Pulmonary artery endothelial cell (primary cell): ENCODE measurements at regions not wholly inside any gene's neighbourhood (a gene's known extent, or its start where the extent isn't known, plus 50 kb on each side); places are given as distances from the start of the nearest gene placed in this dataset.
"Not testable (repeated sequence)": the region's sequence is repeated elsewhere in the genome, so short reads cannot be mapped to it uniquely, and the experiment has no call there.

Source experiments
- DNase-seq: peaks from one replicate; pipeline ENCODE4 v3.0.0-alpha.2; 2011; ENCODE audit warnings: low read depth, low spot score

- DNase-seq = no peak
Measured at GRCh38 chr4:159410076-159410777, 307.3 kb downstream of the RAPGEF2 start.

GRCh38 chr4:159410891-159411290 is 308.0 kb downstream of the RAPGEF2 start:
- DNase-seq = no peak

- no peak for DNase-seq
Measured at GRCh38 chr4:159413306-159413943, 310.5 kb downstream of the RAPGEF2 start.

- DNase-seq = no peak
Measured at GRCh38 chr4:159414305-159414704, 311.4 kb downstream of the RAPGEF2 start.

DNA sequence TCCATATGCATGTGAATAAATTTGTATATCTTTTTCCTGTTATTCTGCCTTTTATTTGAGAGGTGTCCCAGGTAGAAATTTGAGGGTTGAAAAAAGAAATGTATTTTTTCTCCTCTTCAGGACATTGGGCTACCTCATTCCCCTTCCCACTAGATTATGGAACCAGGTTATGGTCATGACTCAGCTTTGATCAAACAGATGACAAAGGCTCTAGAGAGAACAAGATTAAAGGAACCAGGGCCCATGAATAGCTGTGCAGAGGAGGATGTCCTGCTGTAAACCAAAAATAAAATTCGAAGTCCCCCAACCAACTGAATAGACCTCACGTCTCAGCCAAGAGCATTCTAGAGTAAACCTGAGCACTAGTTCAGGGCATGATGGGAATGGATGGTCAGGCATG is 313.2 kb downstream of the RAPGEF2 start:
- DNase-seq = no peak

DNA sequence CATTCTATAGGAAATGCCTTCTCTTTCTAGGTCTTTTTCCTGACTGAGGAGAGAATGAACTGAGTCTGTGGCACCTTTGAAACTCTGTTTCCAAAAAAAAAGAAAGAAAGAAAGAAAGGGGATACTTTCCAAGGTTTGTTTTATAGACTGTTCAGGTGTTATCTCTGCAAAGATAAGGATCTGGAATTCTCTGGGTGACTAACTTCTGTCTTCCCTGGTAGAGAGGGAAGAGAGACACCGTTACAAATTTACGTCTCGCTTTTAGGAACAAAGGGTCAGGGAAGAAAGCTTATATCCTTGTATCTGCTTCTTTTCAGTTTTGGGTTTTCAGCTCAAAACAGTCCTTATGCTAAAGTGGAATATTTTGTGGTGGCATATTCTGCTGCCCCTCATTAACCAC is 314.1 kb downstream of the RAPGEF2 start:
- DNase-seq = no peak

- no peak for DNase-seq
Measured at GRCh38 chr4:159420162-159421057, 317.5 kb downstream of the RAPGEF2 start.

- not testable (repeated sequence) for DNase-seq
Measured at GRCh38 chr4:159421058-159421419, 318.2 kb downstream of the RAPGEF2 start.

DNA sequence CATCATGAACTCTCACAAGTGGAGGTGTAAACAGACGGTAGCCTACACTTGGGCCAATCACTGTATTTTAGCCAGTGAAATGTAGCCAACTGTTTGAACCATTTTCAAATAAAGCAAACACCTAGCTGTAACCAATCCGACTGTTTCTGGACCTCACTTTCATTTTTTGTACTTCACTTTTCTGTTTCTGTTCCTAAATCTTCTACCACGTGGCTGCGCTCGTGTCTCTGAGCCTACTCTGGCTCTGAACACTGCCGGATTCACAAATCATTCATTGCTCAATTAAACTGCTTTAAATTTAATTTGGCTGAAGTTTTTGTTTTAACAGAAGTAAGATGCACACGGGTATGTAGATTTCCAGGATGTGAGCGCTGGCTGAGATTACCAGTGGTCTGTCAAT is 319.1 kb downstream of the RAPGEF2 start:
- no peak for DNase-seq

DNA sequence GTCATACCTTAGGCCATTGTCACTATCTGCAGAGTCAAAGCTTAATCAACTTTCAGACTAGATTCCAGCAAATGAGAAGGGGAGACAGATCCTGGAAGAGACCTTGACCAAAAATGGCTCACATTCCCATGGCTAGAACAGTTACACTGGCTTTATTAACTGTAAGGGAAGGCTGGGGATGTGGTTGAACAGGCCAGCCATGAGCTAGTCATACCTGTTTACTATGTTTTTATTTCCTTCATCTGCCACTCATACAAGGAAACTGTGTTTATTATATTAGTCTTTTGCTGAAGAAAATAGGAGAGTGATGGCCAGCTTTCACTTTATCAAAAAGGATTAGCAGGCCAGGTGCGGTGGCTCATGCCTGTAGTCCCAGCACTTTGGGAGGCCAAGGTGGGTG is 319.7 kb downstream of the RAPGEF2 start:
- no peak for DNase-seq

DNA sequence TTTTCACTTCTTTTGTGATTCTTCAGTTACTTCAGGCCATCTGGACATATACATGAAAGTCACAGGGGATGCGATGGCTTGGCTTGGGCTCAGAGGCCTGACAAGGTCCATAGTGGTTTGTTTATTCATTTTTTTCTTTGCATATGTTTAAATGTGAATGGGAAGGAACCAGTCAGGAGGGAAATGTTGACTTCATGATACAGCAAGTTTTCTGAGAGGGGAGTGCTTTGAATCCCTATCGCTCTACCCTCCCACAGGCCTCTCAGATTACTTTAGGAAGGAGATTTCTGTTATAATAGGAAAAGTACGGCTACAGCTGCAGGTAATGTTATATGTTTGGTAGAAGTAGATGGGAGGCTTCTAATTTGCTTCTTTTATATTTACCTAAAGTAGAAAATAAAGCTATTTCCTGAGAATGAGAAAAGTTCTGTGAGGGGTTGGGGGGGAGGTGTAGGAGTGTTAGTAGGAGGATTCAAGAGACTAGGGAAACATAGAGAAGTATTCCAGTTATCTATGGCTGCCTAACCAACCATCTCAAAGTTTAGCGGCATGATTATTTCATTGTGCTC is 322.9 kb downstream of the RAPGEF2 start:
- no peak for DNase-seq

GRCh38 chr4:159428293-159428692 is 325.4 kb downstream of the RAPGEF2 start:
- no peak for DNase-seq

- peak; percentile 10 for DNase-seq
Measured at GRCh38 chr4:159428975-159429692, 326.3 kb downstream of the RAPGEF2 start.

- DNase-seq = no peak
Measured at GRCh38 chr4:159429693-159430035, 326.8 kb downstream of the RAPGEF2 start.

DNA sequence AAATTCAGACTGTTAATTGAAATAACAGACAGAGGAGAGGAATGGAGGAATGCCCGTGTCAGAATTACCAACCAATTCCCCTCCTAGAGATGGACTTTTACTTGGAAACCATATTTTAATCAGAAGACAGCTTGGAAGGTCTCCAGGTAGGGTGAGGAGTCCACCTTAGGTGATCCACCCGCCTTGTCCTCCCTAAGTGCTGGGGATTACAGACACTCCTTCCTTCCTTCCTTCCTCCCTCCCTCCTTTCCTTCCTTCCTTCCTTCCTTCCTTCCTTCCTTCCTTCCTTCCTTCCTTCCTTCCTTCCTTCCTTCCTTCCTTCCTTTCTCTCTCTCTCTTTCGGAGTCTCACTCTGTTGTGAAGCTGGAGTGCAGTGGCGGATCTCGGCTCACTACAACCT is 328.0 kb downstream of the RAPGEF2 start:
- DNase-seq = no peak

- DNase-seq = no peak
Measured at GRCh38 chr4:159432436-159432835, 329.6 kb downstream of the RAPGEF2 start.

DNA sequence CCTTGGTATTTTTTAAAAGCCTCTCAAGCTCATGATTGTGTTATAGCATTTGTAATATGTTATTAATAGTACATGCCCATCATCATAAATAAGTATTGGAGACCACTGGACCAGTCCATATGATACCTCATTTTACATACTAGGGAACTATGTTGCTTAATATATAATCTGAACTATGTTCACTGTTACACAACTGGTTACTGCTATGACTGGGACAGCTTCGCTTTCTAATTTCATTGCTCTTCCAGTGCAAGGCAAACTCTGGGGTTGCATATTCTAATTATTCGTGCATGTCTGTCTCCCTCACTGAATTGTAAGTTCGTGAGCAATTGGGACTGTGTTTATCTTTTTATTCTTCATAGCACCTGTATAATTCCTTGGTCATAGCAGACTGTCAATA is 330.5 kb downstream of the RAPGEF2 start:
- DNase-seq = no peak

DNA sequence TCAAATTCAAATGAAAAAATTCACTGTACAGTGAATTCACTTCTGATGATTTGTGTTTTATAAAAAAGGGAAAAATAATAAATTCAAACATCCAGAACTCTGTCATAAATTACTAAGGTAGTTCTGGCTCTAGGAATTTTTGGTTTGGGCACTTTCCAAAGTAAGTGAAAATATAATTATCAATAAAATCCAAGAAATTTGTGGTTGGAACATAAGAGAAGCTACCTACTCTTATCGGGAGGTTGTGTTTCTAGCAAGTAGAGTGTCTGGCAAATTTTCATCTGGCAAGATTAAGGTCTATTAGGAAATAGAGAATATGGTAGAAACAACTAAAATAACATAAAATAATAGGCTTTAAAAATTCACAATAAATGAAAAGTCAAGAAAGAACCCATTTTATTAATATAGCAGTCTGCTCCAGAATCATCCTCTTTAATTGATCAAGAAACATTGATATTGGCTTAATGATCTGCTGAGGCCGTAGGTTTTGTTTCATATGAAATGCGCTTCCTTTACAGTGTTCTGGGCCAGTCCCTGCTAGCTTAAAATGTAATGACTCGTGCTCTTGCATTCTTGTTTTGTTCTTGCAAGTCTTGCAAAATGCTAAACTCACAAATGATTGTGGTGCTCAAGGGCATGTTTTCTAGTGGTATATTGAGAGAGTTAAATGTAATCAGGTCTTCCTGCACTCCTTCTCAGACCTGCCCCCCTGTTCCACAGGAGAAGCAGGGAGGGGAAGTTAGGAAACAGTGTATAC is 331.4 kb downstream of the RAPGEF2 start:
- DNase-seq = no peak

DNA sequence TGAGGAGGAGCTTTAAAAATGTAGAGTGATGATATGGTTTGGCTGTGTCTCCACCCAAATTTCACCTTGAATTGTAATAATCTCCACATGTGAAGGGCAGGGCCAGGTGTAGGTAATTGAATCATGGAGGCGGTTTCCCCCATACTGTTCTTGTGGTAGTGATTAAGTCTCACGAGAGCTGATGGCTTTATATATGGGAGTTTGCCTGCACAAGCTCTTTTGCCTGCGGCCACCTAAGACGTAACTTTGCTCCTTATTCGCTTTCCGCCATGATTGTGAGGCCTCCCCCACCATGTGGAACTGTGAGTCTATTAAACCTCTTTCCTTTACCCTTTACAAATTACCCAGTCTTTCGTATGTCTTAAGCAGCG is 332.0 kb downstream of the RAPGEF2 start:
- no peak for DNase-seq

DNA sequence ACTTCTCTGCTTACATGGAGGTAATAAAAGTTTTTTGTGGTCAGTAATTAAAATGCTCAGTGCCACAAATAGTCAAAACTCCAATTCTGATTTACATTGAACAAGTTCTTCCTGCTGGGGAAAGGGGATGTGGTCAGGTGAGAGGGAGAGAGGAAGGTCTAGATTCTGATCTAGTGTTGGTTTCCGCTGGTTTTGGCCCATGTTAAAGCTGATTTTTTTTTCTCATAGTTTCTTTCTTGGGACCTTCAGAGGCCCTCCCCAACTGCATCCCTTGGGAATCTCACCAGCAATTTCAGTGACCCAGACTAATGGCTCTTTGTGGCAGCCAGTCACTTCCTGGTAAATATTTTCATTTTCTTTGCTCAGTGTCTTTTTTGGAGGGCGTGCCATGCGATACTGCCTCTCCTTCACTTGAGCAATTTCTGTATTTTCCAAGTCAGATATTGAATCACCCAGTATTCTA is 332.7 kb downstream of the RAPGEF2 start:
- no peak for DNase-seq

DNA sequence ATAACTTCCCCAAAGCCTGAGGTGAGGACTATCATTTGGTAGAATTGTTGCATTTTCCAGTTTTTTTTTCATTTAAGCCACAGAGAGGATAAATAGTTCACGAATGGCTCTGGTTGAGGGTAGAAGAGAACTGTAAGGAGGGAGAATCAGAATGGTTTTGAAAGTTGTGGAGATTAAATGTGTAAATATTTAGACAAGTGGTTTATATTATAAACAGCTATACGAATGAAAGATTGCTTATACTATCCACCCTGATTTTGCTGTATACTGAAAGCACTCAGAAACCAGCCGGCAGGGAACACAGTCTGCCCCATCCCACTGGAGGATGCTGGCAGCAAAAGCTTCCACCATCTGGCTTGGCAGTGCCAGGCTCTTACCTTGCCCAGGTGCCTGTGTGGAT is 341.1 kb downstream of the RAPGEF2 start:
- DNase-seq = no peak
